GM18498 (cell line): ENCODE measurements at regions not wholly inside any gene's neighbourhood (a gene's known extent, or its start where the extent isn't known, plus 50 kb on each side); places are given as distances from the start of the nearest gene placed in this dataset.
A peak's percentile ranks its signal among the peaks of the same experiment; 100 is the strongest.

Experiments used
- ATAC-seq: cut with Tn5 transposase; IDR thresholded peaks from one replicate; pipeline ENCODE4 v1.9.1; 2021; ENCODE audit warnings: mild to moderate bottlenecking, moderate library complexity; ENCODE audit not compliant: unreplicated experiment

GRCh38 chr9:104009826-104010225 lies 84.3 kb upstream of the SMC2 start:
- no peak for ATAC-seq

DNA sequence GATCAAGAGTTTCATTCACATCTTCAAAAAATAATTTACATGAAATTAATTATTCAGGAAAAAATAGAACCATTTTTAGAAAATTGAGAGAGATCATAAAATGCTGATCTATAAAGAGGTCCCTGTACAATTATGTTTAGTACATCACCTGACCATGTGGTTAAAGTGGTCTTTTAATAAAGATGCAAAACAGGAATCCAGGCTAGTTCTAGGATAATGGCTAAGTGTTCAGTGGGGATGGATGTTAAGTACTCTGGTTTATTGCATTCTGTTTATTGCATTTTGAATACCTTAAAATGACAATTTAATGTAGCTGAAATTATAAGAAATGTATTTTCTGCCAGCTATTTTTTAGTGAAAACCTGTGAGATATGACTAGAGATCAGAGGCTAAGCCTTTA lies 72.0 kb upstream of the SMC2 start:
- no peak for ATAC-seq

DNA sequence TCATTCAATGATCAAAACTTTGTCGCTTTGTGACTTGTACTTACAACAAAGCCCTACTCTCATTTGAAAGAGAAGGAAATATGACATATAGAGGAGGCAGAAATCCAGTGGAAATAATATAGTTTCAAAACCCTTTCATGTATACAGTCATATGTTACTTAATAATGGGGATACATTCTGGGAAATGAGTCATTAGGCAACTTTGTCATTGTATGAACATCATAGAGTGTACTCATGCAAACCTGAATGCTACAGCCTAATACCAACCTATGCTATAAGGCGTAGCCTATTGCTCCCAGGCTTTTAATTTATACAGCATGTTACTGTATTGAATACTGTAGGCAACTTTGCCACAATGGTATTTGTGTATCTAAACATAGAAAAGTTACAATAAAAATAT lies 69.0 kb upstream of the SMC2 start:
- ATAC-seq = no peak

- no peak for ATAC-seq
Measured at GRCh38 chr9:104025945-104026344, 68.2 kb upstream of the SMC2 start.

- ATAC-seq = peak; percentile 95
Measured at GRCh38 chr9:104027295-104027694, 66.8 kb upstream of the SMC2 start.

GRCh38 chr9:104028827-104029226 lies 65.3 kb upstream of the SMC2 start:
- ATAC-seq = no peak
